HG03039 (cell line): ENCODE measurements at regions not wholly inside any gene's neighbourhood (a gene's known extent, or its start where the extent isn't known, plus 50 kb on each side); places are given as distances from the start of the nearest gene placed in this dataset.

ENCODE experiments used
- ATAC-seq: cut with Tn5 transposase; IDR thresholded peaks from one replicate; pipeline ENCODE4 v1.9.1; 2021; ENCODE audit warnings: mild to moderate bottlenecking, moderate library complexity; ENCODE audit not compliant: unreplicated experiment

- ATAC-seq = no peak
Measured at GRCh38 chr12:107488666-107489065, 196.9 kb upstream of the PWP1 start.

DNA sequence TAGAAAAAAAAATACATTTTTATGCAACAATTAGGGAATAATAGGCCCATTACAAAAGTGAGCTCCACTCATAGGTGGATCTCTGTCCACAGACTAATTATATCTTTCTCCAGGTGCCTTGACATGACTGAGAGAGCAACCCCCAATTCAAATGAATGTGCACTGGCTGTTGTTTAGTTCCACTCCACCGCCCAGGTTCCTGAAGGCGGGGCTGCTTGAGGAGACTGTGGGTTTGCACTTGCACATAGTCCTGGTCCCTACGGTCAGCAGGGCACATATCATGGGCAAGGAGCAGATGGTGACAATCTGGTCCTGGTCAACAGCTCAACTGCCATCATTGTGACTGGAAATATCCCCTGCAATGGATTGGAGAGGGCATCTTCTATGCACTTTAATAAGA is 195.6 kb upstream of the PWP1 start:
- no peak for ATAC-seq

- ATAC-seq = no peak
Measured at GRCh38 chr12:107491856-107492255, 193.7 kb upstream of the PWP1 start.

DNA sequence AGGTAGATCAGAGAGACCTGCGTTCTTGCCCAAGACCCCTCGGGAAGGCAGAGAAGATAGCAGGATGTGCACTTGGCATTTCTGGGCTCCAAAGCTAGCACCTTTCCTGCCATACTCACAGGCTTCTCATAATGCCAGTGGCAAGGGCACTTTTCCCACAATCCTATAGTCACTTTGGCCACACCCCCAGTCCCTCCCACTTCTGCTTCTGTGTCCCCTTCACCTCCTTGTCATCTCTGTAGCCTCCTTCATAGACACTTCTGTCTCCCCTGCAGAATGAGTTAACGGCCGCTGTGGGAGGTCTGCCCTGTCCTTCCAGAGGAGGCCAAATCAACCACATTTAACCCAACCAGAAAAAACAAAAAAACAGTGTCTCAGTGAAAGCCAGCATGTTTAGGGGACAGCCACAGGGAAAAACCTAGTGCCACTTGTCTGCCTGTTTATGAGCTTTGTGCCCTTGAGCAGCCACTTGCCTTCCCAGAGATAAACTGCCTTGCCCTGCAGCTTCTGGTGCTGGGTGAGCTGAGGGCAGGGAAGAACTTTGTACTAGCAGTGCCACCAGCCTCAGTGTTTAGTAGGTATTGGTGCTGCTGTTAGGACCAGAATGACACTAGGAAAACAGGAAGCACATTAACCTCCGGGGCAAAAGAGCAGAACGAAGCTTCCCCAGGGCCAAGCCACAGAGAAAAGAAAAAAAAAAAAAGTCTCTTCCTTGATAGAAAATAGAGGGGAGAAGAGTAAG is 193.0 kb upstream of the PWP1 start:
- no peak for ATAC-seq

DNA sequence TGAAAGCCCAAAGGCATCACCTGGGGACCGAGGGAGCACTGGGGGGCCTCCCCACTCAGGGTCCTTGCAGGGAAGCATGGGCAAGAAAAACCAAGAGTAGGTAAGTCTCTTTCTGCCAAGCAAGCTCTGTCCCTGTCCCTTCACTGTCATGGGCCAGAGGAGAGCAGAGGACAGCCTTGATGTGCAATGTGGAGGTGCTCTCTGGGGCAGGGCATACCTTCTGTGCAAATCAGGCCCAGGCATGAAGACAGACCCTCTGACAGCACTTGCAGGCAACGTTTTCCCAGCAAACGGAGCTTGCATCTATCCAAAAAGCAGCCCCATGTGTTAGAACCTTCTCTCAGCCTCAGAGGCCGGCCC is 192.5 kb upstream of the PWP1 start:
- ATAC-seq = no peak

- ATAC-seq = no peak
Measured at GRCh38 chr12:107493666-107494065, 191.9 kb upstream of the PWP1 start.

DNA sequence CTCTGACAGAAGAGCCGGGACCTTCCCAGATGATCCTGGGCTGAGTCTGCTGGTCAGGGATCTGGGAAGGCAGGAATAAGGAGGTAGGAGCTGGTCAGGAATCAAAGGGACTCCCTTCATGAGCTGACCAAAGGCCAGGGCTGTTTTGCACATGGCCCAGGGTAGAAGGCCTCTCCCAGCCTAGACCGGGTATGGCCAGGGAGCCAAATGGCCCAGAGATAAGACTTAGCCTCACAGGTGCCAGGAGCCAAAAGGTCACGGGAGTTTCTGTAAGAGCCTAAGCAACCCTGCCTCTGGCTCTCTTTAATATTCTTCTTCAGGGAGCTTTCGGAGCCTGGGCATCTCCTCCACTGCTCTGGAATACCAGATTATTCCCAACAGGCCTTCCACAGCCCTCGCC is 191.3 kb upstream of the PWP1 start:
- no peak for ATAC-seq

DNA sequence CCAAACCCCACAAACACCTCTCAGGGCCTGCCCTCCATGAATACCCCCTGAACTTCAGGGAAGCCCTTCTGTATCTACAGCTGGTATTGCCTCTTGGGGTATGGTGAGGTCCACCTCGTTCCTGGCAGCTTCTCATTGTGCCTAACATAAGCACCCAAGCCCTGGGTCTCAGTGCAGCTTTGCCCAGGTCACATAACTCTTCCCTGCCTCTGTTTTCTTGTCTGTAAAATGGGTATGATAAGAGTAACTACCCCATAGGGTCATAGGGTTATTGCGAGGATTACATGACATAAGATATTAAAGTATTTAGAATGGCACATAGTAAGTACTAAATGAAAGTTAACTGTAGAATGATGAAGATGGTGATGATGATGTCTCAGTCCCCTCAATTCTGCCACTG is 190.0 kb upstream of the PWP1 start:
- no peak for ATAC-seq

DNA sequence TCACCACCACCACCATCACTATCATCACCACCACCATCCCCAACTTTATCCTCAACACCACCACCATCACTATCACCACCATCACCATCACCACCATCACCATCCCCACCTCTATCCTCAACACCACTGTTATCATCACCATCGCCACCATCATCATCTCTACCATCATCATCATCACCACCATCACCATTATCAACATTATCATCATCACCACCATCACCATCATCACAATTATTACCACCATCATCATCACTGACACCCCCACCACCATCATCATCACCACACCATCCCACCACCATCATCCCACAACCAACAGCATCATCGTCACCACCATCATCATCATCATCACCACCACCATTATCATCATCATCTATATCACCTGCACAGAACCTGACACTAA is 188.4 kb upstream of the PWP1 start:
- no peak for ATAC-seq

- ATAC-seq = no peak
Measured at GRCh38 chr12:107500307-107500706, 185.3 kb upstream of the PWP1 start.

DNA sequence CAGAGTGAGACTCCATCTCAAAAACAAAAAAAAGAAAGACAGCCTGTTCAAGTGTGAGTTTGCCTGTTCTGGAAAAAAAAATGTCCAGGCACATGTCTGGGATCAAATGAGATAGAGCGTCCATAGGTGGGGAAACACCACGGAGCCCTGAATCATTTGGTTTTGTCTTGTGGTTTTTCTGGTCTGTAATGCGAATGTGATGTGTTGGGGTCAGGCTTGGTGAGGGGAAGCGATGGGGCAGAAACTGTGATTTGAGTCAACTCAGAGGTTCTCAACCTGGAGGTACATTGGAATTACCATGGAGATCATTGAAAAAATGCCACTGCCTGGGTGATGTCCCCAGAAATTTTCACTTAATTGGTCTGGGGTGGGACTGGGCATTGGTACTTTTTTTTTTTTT is 183.9 kb upstream of the PWP1 start:
- no peak for ATAC-seq

- no peak for ATAC-seq
Measured at GRCh38 chr12:107503129-107503855, 182.3 kb upstream of the PWP1 start.

GRCh38 chr12:107503887-107504885 is 181.4 kb upstream of the PWP1 start:
- no peak for ATAC-seq

DNA sequence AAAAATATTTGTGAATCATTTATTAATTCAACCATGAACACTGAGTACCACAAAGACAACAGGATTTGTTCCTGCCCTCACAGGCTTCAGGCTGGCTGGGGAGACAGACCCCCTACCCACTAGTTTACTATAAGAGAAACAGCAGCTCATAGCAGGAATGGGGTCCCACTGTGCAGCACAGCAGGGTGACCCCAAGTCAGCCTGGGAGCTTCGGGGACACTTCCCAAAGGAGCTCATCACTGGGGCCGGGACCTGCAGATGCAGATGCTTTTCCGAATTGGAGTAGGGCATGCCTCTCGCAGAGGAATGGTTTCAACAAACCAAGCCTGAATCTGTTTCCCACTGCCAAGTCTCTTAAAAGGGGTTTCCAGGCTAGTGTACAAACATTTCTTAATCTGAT is 176.2 kb upstream of the PWP1 start:
- no peak for ATAC-seq

DNA sequence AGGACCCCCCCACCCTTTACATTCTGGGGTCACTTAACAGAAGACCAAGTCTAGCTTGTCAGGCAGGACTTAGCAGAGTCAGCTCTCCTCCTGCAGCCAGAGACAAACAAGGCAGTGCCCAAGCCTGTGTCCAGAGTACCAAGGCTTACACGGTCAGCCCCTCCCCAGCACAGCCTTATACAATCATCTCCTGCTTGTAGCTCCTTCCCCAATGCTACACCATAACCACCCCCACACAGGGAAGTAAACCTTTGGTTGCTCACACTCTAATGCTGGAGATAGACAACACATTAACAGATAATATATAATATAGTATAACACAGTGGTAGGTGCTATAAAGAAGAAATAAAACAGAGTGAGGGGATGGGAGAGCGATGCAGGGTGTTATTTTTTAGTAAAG is 175.4 kb upstream of the PWP1 start:
- no peak for ATAC-seq

DNA sequence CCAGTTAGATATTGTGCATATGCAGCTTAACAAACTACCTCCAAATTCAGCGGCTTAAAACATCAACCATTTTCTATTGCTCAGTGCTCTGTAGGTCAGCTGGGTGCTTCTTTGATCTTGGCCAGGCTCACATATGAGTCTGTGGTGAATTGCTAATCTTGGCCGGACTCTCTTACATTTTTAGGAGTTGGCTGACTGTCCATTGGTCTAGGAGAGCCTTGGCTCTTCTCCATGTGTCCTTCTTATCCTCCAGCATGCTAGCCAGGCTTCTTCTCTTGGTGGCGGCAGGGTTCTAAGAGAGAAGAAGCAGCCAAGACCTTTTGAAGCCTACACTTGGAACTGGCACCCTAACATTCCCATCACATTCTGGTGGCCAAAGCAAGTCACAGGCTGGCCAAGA is 174.3 kb upstream of the PWP1 start:
- no peak for ATAC-seq

GRCh38 chr12:107512391-107512790 is 173.2 kb upstream of the PWP1 start:
- no peak for ATAC-seq

DNA sequence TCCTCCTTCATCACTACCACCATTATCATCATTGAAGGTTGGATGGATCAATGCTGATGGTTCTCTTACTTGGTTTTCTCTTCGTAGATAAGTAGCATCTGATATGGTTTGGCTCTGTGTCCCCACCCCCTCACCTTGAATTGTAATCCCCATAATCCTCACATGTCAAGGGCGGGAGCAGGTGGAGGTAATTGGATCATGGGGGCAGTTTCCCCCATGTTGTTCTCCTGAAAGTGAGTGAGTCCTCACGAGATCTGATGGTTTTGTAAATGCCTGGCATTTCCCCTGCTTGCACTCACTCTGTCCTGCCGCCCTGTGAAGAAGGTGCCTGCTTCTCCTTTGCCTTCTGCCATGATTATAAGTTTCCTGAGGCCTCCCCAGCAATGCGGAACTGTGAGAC is 172.4 kb upstream of the PWP1 start:
- no peak for ATAC-seq

- no peak for ATAC-seq
Measured at GRCh38 chr12:107513636-107514400, 171.8 kb upstream of the PWP1 start.

DNA sequence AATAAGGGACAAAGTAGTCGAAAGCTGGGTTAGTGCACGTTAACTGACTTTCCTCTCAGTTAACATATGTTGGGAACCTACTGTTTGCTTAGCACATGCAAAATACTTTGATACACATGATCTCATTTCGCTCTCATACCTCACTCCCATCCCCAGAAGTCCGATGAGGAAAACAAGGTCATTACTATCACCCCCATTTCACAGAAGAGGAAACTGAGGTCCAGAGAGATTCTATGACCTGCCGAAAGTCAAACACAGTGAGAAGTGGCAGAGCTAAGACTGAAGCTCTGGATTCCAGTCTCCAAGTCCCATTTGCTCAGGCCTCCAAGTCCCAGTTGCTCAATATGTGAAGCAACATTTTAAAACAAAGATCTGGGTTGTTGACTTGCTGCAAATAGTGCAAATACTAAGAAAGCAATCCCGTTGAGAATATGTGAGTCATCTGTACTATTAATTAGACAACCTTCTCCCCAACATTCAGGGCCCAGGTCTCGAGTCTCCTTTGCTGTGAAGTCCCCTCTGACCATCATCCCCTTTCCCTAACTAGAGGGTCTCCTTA is 170.6 kb upstream of the PWP1 start:
- ATAC-seq = no peak
